ENCODE measurements at regions not wholly inside any gene's neighbourhood (a gene's known extent, or its start where the extent isn't known, plus 50 kb on each side); places are given as distances from the start of the nearest gene placed in this dataset.

GRCh38 chr13:104686484-104686883 lies 1620.3 kb upstream of the SLC10A2 start:
- Histone ChIP-seq H4K20me1 (no peaks in the 10 kb centered on the region), H3K4me1 (no peaks in the 10 kb centered on the region), H3K4me2 (no peak overlapping the region), H3K9me3 (no peaks in the 10 kb centered on the region), H3K9ac (no peak overlapping the region), H3K27me3 (no peaks in the 10 kb centered on the region), H3K36me3 (no peaks in the 10 kb centered on the region), H3K27ac (no peak overlapping the region), H3K4me3 (no peak overlapping the region)
- TF ChIP-seq Cebpa-rat (IDR thresholded peaks at IDR 0.05) = no peak

- H3K9me3 ChIP-seq = no peaks in the 10 kb centered on the region
- H3K9ac ChIP-seq = no peak overlapping the region
- no peaks in the 10 kb centered on the region for H4K20me1 ChIP-seq
- TF ChIP-seq Cebpa-rat (IDR thresholded peaks at IDR 0.05) = no peak
- H3K4me2 ChIP-seq = no peak overlapping the region
- H3K27me3 ChIP-seq = no peaks in the 10 kb centered on the region
- H3K4me3 ChIP-seq = no peak overlapping the region
- H3K36me3 ChIP-seq = no peaks in the 10 kb centered on the region
- no peak overlapping the region for H3K27ac ChIP-seq
- H3K4me1 ChIP-seq = no peaks in the 10 kb centered on the region
Measured at GRCh38 chr13:104683789-104684188, 1617.6 kb upstream of the SLC10A2 start.

DNA sequence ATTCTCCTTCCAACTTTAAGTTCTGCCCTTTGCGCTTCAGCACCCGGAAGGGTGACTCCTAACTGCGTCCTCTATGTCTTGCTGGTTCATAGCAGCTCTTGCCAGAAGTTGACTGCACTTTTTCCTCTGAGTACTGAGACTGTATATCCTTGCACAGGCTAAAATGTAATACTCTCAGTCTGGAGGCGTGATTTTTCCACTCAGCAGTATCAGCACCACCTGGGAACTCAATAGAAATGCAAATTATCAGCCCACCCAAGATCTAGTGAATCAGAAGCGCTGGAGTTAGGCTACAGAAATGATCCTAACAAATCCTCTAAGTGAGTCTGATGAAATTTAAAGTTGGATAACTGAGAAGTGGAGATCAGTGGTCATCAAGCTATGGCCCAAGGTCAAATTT lies 1611.9 kb upstream of the SLC10A2 start:
- no peak overlapping the region for H3K9ac ChIP-seq
- H3K27ac ChIP-seq = no peak overlapping the region
- no peak for TF ChIP-seq Cebpa-rat (IDR thresholded peaks at IDR 0.05)
- H3K9me3 ChIP-seq = no peaks in the 10 kb centered on the region
- H3K4me2 ChIP-seq = no peak overlapping the region
- H3K27me3 ChIP-seq = no peaks in the 10 kb centered on the region
- H3K4me3 ChIP-seq = no peak overlapping the region
- H4K20me1 ChIP-seq = no peaks in the 10 kb centered on the region
- H3K36me3 ChIP-seq = no peaks in the 10 kb centered on the region
- H3K4me1 ChIP-seq = no peaks in the 10 kb centered on the region

- Histone ChIP-seq H3K9me3 (no peaks in the 10 kb centered on the region), H3K36me3 (no peaks in the 10 kb centered on the region)
- no peak for TF ChIP-seq Cebpa-rat (IDR thresholded peaks at IDR 0.05)
Measured at GRCh38 chr13:104671901-104672300, 1605.7 kb upstream of the SLC10A2 start.

GRCh38 chr13:104657196-104657595 lies 1591.0 kb upstream of the SLC10A2 start:
- Histone ChIP-seq H4K20me1 (no peaks in the 10 kb centered on the region), H3K27me3 (no peaks in the 10 kb centered on the region), H3K27ac (no peak overlapping the region), H3K9ac (no peak overlapping the region), H3K4me1 (no peaks in the 10 kb centered on the region), H3K36me3 (no peaks in the 10 kb centered on the region), H3K9me3 (no peaks in the 10 kb centered on the region), H3K4me3 (no peak overlapping the region), H3K4me2 (no peak overlapping the region)
- TF ChIP-seq Cebpa-rat (IDR thresholded peaks at IDR 0.05) = no peak

More at GRCh38 chr13:104671901-104672300, 1605.7 kb upstream of the SLC10A2 start:
- Histone ChIP-seq H3K4me1 (no peaks in the 10 kb centered on the region), H4K20me1 (no peaks in the 10 kb centered on the region), H3K27me3 (no peaks in the 10 kb centered on the region), H3K27ac (no peak overlapping the region), H3K4me3 (no peak overlapping the region), H3K9ac (no peak overlapping the region), H3K4me2 (no peak overlapping the region)

DNA sequence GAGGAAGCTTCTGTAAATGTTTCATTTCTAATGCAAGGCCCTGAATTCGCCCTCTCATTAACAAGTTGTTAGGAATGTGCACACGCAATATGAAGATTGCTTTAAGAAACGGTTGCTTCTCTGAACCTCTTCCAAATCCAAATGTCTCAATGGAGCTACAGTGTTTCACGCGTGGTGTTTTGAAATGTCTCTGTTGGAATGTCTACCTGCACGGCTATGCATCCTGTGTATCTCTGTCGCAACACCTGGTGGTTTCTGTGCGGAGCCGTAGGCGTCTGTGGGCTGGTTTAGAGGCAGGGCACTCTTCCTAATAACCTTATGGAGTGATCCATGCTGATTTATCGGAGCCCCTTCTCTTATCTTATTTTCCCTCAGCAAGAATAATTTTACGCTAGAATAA lies 1584.2 kb upstream of the SLC10A2 start:
- no peaks in the 10 kb centered on the region for H3K4me1 ChIP-seq

GRCh38 chr13:104648291-104648690 lies 1582.1 kb upstream of the SLC10A2 start:
- Histone ChIP-seq H4K20me1 (no peaks in the 10 kb centered on the region), H3K9me3 (no peaks in the 10 kb centered on the region), H3K4me3 (no peak overlapping the region), H3K36me3 (no peaks in the 10 kb centered on the region), H3K27me3 (no peaks in the 10 kb centered on the region), H3K4me1 (no peaks in the 10 kb centered on the region), H3K9ac (no peak overlapping the region), H3K27ac (no peak overlapping the region), H3K4me2 (no peak overlapping the region)
- TF ChIP-seq Cebpa-rat (IDR thresholded peaks at IDR 0.05) = no peak

More for the DNA sequence above, 1584.2 kb upstream of the SLC10A2 start:
- Histone ChIP-seq H3K27me3 (no peaks in the 10 kb centered on the region), H4K20me1 (no peaks in the 10 kb centered on the region), H3K9me3 (no peaks in the 10 kb centered on the region), H3K4me3 (no peak overlapping the region), H3K9ac (no peak overlapping the region), H3K4me2 (no peak overlapping the region), H3K27ac (no peak overlapping the region), H3K36me3 (no peaks in the 10 kb centered on the region)
- TF ChIP-seq Cebpa-rat (IDR thresholded peaks at IDR 0.05) = no peak

DNA sequence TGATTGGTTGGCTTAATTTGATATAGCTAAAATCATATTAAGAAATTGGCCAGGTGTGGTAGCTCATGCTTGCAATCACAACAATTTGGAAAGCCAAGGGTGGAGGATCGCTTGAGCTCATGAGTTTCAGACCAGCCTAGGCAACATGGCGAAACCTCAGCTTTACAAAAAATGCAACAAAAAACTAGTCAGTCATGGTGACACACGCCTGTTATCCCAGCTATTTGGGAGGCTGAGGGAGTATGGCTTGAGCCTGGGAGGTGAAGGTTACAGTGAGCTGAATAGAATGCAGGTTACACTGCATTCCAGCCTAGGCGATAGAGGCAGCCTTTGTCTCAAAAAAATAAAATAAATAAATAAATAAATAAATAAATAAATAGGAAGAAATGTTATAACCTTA lies 1579.6 kb upstream of the SLC10A2 start:
- no peaks in the 10 kb centered on the region for H3K9me3 ChIP-seq
- TF ChIP-seq Cebpa-rat (IDR thresholded peaks at IDR 0.05) = no peak
- no peaks in the 10 kb centered on the region for H3K36me3 ChIP-seq
- no peaks in the 10 kb centered on the region for H4K20me1 ChIP-seq
- no peak overlapping the region for H3K4me3 ChIP-seq
- H3K9ac ChIP-seq = no peak overlapping the region
- no peaks in the 10 kb centered on the region for H3K27me3 ChIP-seq
- H3K4me2 ChIP-seq = no peak overlapping the region
- H3K4me1 ChIP-seq = no peaks in the 10 kb centered on the region
- no peak overlapping the region for H3K27ac ChIP-seq

GRCh38 chr13:104641309-104641708 lies 1575.1 kb upstream of the SLC10A2 start:
- Histone ChIP-seq H3K36me3 (no peaks in the 10 kb centered on the region), H3K4me3 (no peak overlapping the region), H3K27ac (no peak overlapping the region), H3K4me2 (no peak overlapping the region), H3K9ac (no peak overlapping the region), H4K20me1 (no peaks in the 10 kb centered on the region), H3K4me1 (no peaks in the 10 kb centered on the region), H3K9me3 (no peaks in the 10 kb centered on the region), H3K27me3 (no peaks in the 10 kb centered on the region)
- TF ChIP-seq Cebpa-rat (IDR thresholded peaks at IDR 0.05) = no peak

DNA sequence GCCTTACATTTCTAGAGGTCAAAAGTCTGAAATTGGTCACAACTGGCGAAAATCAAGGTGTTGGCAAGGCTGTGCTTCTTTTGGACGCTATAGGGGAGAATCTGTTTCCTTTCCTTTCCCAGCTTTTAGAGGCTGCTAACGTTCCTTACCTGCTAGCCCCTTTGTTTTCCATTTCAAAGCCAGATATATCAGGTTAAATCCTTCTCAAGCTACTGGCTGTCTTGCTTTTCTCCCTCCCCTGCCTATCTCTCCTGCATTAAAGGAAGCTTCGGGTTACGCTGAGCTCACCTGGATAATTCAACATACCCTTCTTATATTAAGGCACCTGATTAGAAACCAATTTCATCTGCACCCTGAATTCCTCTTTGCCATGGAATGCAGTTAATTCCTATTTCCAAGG lies 1569.7 kb upstream of the SLC10A2 start:
- Histone ChIP-seq H3K4me3 (no peak overlapping the region), H3K9me3 (no peaks in the 10 kb centered on the region), H3K9ac (no peak overlapping the region), H3K27ac (no peak overlapping the region), H3K36me3 (no peaks in the 10 kb centered on the region), H3K27me3 (no peaks in the 10 kb centered on the region), H4K20me1 (no peaks in the 10 kb centered on the region), H3K4me2 (no peak overlapping the region), H3K4me1 (no peaks in the 10 kb centered on the region)
- no peak for TF ChIP-seq Cebpa-rat (IDR thresholded peaks at IDR 0.05)

GRCh38 chr13:104634016-104634415 lies 1567.8 kb upstream of the SLC10A2 start:
- H3K4me1 ChIP-seq = no peaks in the 10 kb centered on the region
- H3K27me3 ChIP-seq = no peaks in the 10 kb centered on the region
- H3K36me3 ChIP-seq = no peaks in the 10 kb centered on the region
- no peak overlapping the region for H3K27ac ChIP-seq
- H3K4me2 ChIP-seq = no peak overlapping the region
- TF ChIP-seq Cebpa-rat (IDR thresholded peaks at IDR 0.05) = no peak
- H4K20me1 ChIP-seq = no peaks in the 10 kb centered on the region
- no peak overlapping the region for H3K4me3 ChIP-seq
- H3K9me3 ChIP-seq = no peaks in the 10 kb centered on the region
- H3K9ac ChIP-seq = no peak overlapping the region
